ENCODE measurements at regions not wholly inside any gene's neighbourhood (a gene's known extent, or its start where the extent isn't known, plus 50 kb on each side); places are given as distances from the start of the nearest gene placed in this dataset.

GRCh38 chr2:16404551-16405300 is 260.9 kb downstream of the CYRIA start:
- no peak for DNase-seq (ENCODE audit: low spot score in 2 of 2)
- Histone ChIP-seq H3K27ac (no peak overlapping the region), H3K9me3 (no peaks in the 10 kb centered on the region), H3K4me3 (no peak overlapping the region), H3K36me3 (no peaks in the 10 kb centered on the region), H3K27me3 (no peaks in the 10 kb centered on the region), H3K4me1 (no peaks in the 10 kb centered on the region)
- TF ChIP-seq EP300 (IDR thresholded peaks at IDR 0.05), result no peak
- no peak for TF ChIP-seq POLR2AphosphoS5 (IDR thresholded peaks at IDR 0.05)
- TF ChIP-seq POLR2A (IDR thresholded peaks at IDR 0.05), result no peak
- no peak for TF ChIP-seq CTCF (IDR thresholded peaks at IDR 0.05)
- WGBS, result 91% methylated on average over 5 of the region's 5 CpGs

GRCh38 chr2:16404146-16404545 is 261.5 kb downstream of the CYRIA start:
- Histone ChIP-seq H3K36me3 (no peaks in the 10 kb centered on the region), H3K4me1 (no peaks in the 10 kb centered on the region), H3K4me3 (no peak overlapping the region), H3K27me3 (no peaks in the 10 kb centered on the region), H3K9me3 (no peaks in the 10 kb centered on the region), H3K27ac (no peak overlapping the region)
- TF ChIP-seq EP300 (IDR thresholded peaks at IDR 0.05), result no peak
- no peak for TF ChIP-seq CTCF (IDR thresholded peaks at IDR 0.05)
- TF ChIP-seq POLR2AphosphoS5 (IDR thresholded peaks at IDR 0.05), result no peak
- no peak for TF ChIP-seq POLR2A (IDR thresholded peaks at IDR 0.05)
- DNase-seq (ENCODE audit: low spot score in 2 of 2), result no peak
- WGBS, result 67% methylated on average over 3 of the region's 3 CpGs

GRCh38 chr2:16402891-16403290 is 262.7 kb downstream of the CYRIA start:
- H3K27ac ChIP-seq, result no peak overlapping the region
- no peaks in the 10 kb centered on the region for H3K4me1 ChIP-seq
- H3K27me3 ChIP-seq, result no peaks in the 10 kb centered on the region
- DNase-seq (ENCODE audit: low spot score in 2 of 2), result no peak
- 90% methylated on average over 5 of the region's 5 CpGs for WGBS
- H3K4me3 ChIP-seq, result no peak overlapping the region
- H3K9me3 ChIP-seq, result no peaks in the 10 kb centered on the region
- TF ChIP-seq POLR2A (IDR thresholded peaks at IDR 0.05), result no peak
- TF ChIP-seq EP300 (IDR thresholded peaks at IDR 0.05), result no peak
- H3K36me3 ChIP-seq, result no peaks in the 10 kb centered on the region

GRCh38 chr2:16401761-16402300 is 263.8 kb downstream of the CYRIA start:
- H3K4me3 ChIP-seq, result no peak overlapping the region
- no peak overlapping the region for H3K27ac ChIP-seq
- no peaks in the 10 kb centered on the region for H3K27me3 ChIP-seq
- no peak for TF ChIP-seq CTCF (IDR thresholded peaks at IDR 0.05)
- H3K9me3 ChIP-seq, result no peaks in the 10 kb centered on the region
- no peak for DNase-seq (ENCODE audit: low spot score in 2 of 2)
- no peaks in the 10 kb centered on the region for H3K4me1 ChIP-seq
- H3K36me3 ChIP-seq, result no peaks in the 10 kb centered on the region
- WGBS, result 79% methylated on average over 7 of the region's 7 CpGs

GRCh38 chr2:16400127-16400623 is 265.5 kb downstream of the CYRIA start:
- Histone ChIP-seq H3K27ac (no peak overlapping the region), H3K4me1 (no peaks in the 10 kb centered on the region), H3K4me3 (no peak overlapping the region), H3K36me3 (no peaks in the 10 kb centered on the region), H3K9me3 (no peaks in the 10 kb centered on the region), H3K27me3 (no peaks in the 10 kb centered on the region)
- TF ChIP-seq POLR2AphosphoS5 (IDR thresholded peaks at IDR 0.05) (no peak), POLR2A (IDR thresholded peaks at IDR 0.05) (no peak), EP300 (IDR thresholded peaks at IDR 0.05) (no peak), CTCF (IDR thresholded peaks at IDR 0.05) (no peak)
- no peak for DNase-seq (ENCODE audit: low spot score in 2 of 2)
- 33% methylated on average over 7 of the region's 7 CpGs for WGBS
